AG09319 (cell line): ENCODE measurements at regions not wholly inside any gene's neighbourhood (a gene's known extent, or its start where the extent isn't known, plus 50 kb on each side); places are given as distances from the start of the nearest gene placed in this dataset.

ENCODE experiments used
- DNase-seq: peaks from one replicate; pipeline ENCODE4 v3.0.0-alpha.2; 2010; ENCODE audit warnings: low read depth; ENCODE audit errors: extremely low read depth
- TF ChIP-seq, protein P1 (sequence below): IDR thresholded peaks from 2 replicates; pipeline ENCODE4 v1.5.1; 2011; ENCODE audit warnings: low read depth, mild to moderate bottlenecking, inconsistent platforms, low read length, moderate library complexity

DNA sequence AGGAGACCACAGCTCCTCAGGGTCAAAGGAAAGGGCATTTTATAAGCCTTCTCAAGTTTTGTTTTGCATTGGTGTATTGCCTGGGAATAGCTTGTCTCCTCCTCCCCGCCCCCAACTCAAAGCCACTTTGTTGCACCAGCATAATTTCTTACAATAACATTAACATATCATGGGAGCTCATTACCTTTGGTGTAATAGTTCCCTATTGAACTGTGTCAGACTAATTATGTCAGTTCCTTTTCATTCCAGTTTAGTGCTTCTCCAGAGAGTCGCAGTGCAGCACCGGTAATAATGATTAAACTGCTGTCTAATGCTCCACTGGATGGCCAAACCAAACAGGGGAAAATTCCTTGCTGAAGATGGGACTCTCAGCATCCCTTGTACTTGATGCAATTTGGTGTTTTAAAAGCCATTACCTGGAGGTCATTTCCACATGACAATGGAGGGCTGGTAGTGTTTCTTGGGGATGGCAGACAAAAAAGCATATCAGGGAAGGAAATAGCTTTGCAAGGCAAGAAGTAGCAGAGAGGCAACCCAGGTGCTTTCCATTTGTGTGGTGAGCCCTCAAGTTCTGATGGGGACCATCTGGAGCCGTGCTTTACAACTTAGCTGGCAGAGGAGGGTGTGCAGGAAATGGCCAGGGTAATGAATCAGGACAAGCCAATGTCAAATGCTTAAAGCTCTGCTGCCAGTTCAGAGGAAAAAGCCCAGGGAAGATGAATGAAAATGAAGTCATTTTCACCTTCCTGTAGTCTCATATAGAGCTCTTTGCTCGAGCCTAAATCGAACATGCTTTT is 91.5 kb upstream of the NLRP1 start:
- TF ChIP-seq, protein P1, sequence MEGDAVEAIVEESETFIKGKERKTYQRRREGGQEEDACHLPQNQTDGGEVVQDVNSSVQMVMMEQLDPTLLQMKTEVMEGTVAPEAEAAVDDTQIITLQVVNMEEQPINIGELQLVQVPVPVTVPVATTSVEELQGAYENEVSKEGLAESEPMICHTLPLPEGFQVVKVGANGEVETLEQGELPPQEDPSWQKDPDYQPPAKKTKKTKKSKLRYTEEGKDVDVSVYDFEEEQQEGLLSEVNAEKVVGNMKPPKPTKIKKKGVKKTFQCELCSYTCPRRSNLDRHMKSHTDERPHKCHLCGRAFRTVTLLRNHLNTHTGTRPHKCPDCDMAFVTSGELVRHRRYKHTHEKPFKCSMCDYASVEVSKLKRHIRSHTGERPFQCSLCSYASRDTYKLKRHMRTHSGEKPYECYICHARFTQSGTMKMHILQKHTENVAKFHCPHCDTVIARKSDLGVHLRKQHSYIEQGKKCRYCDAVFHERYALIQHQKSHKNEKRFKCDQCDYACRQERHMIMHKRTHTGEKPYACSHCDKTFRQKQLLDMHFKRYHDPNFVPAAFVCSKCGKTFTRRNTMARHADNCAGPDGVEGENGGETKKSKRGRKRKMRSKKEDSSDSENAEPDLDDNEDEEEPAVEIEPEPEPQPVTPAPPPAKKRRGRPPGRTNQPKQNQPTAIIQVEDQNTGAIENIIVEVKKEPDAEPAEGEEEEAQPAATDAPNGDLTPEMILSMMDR: no peak
- DNase-seq: no peak

DNA sequence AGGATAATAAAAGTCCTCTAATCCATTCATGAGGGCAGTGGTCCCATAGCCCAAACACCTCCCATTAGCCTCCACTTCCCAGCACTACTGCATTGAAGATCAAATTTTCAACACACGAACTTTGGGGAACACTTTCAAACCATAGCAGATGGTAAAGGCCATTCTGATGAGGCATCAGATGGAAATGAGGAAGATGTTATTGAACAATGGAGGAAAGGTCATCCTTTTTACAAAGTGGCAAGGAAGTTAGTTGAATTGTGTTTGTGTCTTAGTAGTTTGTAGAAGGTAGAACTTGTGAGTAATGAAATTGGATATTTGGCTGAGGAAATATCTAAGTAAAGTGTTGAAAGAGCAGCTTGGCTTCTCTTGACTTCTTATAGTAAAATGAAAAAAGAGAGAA is 93.3 kb upstream of the NLRP1 start:
- no peak for DNase-seq
- TF ChIP-seq, protein P1: no peak

DNA sequence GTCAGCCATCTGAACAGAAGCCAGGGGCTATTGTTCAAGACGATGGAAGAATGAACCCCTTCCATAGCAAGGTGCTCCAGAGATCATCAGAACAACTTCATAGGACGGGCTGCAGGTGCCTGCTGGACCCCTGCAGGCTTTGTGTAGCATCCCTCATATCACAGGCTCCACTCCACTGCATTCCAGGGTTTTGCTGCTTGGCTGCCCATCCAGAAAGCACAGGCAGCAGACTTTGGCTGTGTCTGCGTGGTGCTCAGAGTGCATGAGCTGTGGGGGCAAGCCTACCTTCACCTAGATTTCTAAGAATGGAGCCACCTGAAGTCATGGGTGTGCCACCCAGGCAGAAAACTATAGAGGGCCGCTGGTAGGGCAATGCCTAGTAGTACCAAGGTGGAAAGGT is 93.9 kb upstream of the NLRP1 start:
- TF ChIP-seq, protein P1: no peak
- no peak for DNase-seq

DNA sequence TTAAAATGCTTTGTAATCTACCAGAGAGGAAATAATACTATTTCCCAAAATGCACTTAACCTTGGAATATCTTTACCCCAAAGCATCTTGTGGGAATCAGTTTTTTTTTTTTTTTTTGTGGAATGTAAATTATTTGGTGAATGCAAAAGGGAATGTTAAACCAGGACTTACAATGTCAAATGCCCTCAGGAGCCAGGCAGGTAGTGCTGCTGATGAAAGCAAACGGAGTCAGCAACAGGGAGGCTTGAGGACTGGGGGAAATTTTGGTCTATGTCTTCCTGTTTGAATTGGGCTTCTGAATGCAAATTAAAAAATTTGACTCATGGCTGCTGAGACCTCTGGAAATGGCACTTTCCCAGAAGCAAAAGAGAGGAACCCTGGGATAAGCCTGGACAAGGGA is 96.5 kb upstream of the NLRP1 start:
- TF ChIP-seq, protein P1: no peak
- DNase-seq: no peak

DNA sequence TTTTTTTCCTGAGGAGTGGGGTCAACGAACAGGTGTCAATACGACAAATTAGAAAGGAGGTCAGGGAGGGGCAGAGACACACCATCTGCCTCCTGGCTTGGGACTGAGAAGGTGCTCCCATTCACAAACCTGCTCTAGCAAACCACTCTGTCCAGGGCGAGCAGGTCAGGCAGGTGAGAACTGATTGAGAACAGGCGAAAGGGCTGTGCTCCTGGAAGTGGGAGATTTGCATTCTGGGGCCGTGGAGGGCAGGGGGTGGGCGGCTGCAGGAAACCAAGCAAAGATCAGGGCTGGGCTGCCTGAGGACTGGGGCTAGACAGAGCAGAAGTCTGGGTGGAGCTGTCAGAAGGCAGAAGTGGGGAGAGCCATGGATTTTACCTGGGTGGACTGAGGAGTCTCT is 98.9 kb upstream of the NLRP1 start:
- TF ChIP-seq, protein P1: no peak

DNA sequence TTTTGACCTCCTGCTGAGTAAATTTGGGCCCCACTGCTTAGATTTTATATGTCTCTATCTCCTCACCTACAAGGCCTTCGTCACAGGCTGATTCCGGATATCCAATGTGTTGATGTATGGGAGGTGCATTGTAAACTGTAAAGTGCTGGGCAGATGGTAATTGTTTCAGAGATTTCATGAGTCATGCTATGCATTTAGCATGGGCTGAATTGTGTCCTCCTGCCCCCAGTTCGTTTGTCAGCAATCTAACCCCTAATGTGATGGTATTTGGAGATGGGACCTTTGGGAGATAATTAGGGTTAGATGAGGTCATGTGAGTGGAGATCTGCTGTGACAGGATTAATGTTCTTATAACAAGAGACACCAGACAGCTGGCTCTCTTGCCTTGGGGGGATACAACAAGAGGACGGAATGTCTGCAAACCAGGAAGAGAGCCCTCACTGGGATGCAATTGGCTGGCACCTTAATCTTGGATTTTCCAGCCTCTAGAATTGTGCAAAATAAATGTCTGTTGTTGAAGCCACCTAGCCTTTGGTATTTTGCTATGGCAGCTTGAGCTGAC is 101.8 kb upstream of the NLRP1 start:
- no peak for DNase-seq

More for the DNA sequence above, 98.9 kb upstream of the NLRP1 start:
- DNase-seq: no peak

DNA sequence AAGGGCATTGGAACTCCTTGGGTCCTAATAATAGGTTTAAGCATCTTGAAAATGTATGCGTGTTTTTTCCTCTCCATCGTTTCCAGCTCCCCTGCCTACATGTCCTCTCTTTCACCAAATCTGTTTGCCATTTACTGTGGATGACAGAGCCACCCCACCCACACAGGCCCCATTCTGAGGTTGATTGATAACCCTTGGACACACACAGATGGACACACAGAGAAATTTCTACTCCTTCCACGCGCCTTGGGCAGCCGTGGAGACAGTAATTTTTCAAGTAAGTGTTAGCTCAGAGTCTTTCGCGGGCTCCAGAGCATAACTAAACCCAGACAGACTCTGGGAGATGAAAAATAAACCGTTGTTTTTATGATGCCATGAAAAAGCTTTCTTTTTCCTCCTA is 103.3 kb upstream of the NLRP1 start:
- TF ChIP-seq, protein P1: no peak

More for the DNA sequence above, 101.8 kb upstream of the NLRP1 start:
- TF ChIP-seq, protein P1: no peak

More for the DNA sequence above, 103.3 kb upstream of the NLRP1 start:
- no peak for DNase-seq
